Body of pancreas (tissue), 4 donors: ENCODE measurements at regions not wholly inside any gene's neighbourhood (a gene's known extent, or its start where the extent isn't known, plus 50 kb on each side); places are given as distances from the start of the nearest gene placed in this dataset.

ENCODE experiments used
- ATAC-seq: fragments of 150-250 bp; one replicate; pipeline ENCODE4 v1.9.1; 2016
- DNase-seq, 4 donors: peaks; one replicate each; pipeline ENCODE4 v3.0.0-alpha.2; 2019
- H3K27ac ChIP-seq, 4 donors: fragments of 200-600 bp; sonication (generic); 1 replicate in 3 of 4; 2 replicates in 1 of 4; pipeline versions ENCODE4 v1.5.1 to v1.6.1; 2016 to 2019; ENCODE audit warnings: mild to moderate bottlenecking in 1 of 4, mixed read lengths in 1 of 4, moderate library complexity in 1 of 4
- H3K27me3 ChIP-seq, 2 donors: fragments of 200-600 bp; sonication (generic); one replicate each; pipeline ENCODE4 v1.6.0; 2016; ENCODE audit warnings: mild to moderate bottlenecking in 1 of 2
- H3K36me3 ChIP-seq, 2 donors: fragments of 200-600 bp; sonication (generic); replicated peaks in 1 of 2; 2 replicates each; pipeline ENCODE4 v1.5.1; 2016; ENCODE audit warnings: low read depth in 2 of 2; ENCODE audit not compliant: insufficient read depth in 1 of 2
- H3K4me1 ChIP-seq: fragments of 200-600 bp; sonication (generic); one replicate; pipeline ENCODE4 v1.6.0; 2016
- H3K4me3 ChIP-seq, 2 donors: fragments of 200-600 bp; sonication (generic); 1 replicate in 1 of 2; 2 replicates in 1 of 2; pipeline ENCODE4 v1.5.1; 2016 to 2019
- H3K9me3 ChIP-seq, 3 donors: fragments of 200-600 bp; sonication (generic); 1 replicate in 2 of 3; 2 replicates in 1 of 3; pipeline ENCODE4 v1.5.1; 2016
- POLR2A ChIP-seq, 3 donors: fragments of 450-650 bp; IDR thresholded peaks; one replicate each; pipeline ENCODE4 v1.6.1; 2016; ENCODE audit warnings: antibody characterized with exemption in 3 of 3, mild to moderate bottlenecking in 2 of 3
- WGBS, 2 donors: methylation state at CpG; one replicate each; pipeline ENCODE4 v1.1.5; 2017; 5-methylcytosine and 5-hydroxymethylcytosine counted together
- intact Hi-C: fragments of 100-400 bp; cut with DNase I; formaldehyde crosslinking; loops from one replicate; pipeline ENCODE4 v1.15.1; 2023
- TF ChIP-seq, protein P1 (sequence below), 7 experiments: fragments of 450-650 bp in 4 of 7; fragments of 200-600 bp in 3 of 7; sonication (generic) in 3 of 7; IDR thresholded peaks; one replicate each; pipeline ENCODE4 v1.5.1; 2016 to 2019; ENCODE audit warnings: antibody characterized with exemption in 7 of 7

DNA sequence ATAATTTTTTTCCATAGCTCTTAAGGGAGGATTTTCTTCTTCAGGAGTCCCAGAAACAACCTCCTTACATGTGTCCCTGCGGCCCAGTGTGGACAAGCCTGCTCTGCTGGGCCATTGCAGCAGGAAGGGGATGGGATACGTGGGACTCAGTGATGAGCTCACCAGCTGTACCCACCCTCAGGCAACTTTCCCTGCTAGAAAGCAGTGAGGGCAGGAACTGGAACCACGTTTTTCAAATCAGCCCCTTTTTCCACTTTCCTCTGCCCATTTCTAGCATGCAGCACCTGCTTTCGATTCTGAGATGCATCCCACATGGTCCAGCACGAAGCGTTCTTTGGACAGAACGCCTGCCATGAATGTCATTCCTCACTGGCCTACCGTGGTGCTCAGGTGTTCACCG lies 232.7 kb downstream of the KLF6 start:
- H3K4me1 ChIP-seq, result no peaks in the 10 kb centered on the region
- no peak overlapping the region for H3K4me3 ChIP-seq
- no peak overlapping the region for H3K27ac ChIP-seq
- DNase-seq, result no peak
- H3K27me3 ChIP-seq, result no peaks in the 10 kb centered on the region
- no peaks in the 10 kb centered on the region for H3K9me3 ChIP-seq
- H3K36me3 ChIP-seq, result no peaks in the 10 kb centered on the region
- 67 to 75% methylated on average over 9 of the region's 9 CpGs for WGBS, 2 donors
- intact Hi-C loops, result no loop called here
- ATAC-seq, result no peak
- TF ChIP-seq, protein P1, sequence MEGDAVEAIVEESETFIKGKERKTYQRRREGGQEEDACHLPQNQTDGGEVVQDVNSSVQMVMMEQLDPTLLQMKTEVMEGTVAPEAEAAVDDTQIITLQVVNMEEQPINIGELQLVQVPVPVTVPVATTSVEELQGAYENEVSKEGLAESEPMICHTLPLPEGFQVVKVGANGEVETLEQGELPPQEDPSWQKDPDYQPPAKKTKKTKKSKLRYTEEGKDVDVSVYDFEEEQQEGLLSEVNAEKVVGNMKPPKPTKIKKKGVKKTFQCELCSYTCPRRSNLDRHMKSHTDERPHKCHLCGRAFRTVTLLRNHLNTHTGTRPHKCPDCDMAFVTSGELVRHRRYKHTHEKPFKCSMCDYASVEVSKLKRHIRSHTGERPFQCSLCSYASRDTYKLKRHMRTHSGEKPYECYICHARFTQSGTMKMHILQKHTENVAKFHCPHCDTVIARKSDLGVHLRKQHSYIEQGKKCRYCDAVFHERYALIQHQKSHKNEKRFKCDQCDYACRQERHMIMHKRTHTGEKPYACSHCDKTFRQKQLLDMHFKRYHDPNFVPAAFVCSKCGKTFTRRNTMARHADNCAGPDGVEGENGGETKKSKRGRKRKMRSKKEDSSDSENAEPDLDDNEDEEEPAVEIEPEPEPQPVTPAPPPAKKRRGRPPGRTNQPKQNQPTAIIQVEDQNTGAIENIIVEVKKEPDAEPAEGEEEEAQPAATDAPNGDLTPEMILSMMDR (IDR thresholded peaks at IDR 0.05), result no peak
- TF ChIP-seq POLR2A (IDR thresholded peaks at IDR 0.05), result no peak

DNA sequence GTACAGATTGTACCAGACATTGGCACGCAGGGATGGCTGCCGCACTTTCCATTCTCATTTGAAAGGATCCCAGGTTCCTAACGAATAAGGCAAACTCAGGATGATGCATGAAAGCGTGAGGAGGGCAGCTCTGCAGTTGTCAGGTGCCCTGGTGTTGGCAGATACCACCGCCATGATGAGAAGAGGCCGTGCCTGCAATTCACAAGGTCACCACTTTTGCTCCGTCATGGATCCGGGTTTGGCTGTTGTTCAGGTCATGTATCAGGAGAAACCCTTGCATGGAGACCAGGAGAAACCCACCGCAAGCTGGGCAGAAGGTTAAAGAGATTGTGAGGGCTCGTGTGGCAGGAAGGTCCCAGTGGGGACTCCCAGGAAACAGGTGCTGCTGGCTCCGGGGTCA lies 233.2 kb downstream of the KLF6 start:
- H3K4me1 ChIP-seq, result no peaks in the 10 kb centered on the region
- no peaks in the 10 kb centered on the region for H3K9me3 ChIP-seq
- DNase-seq (no peak), ATAC-seq (no peak)
- no peak overlapping the region for H3K4me3 ChIP-seq
- 67 to 80% methylated on average over 11 of the region's 11 CpGs for WGBS, 2 donors
- no peak overlapping the region for H3K27ac ChIP-seq
- H3K27me3 ChIP-seq, result no peaks in the 10 kb centered on the region
- H3K36me3 ChIP-seq, result no peaks in the 10 kb centered on the region
- intact Hi-C loops, result no loop called here
- TF ChIP-seq, protein P1 (IDR thresholded peaks at IDR 0.05), result no peak
- no peak for TF ChIP-seq POLR2A (IDR thresholded peaks at IDR 0.05)

DNA sequence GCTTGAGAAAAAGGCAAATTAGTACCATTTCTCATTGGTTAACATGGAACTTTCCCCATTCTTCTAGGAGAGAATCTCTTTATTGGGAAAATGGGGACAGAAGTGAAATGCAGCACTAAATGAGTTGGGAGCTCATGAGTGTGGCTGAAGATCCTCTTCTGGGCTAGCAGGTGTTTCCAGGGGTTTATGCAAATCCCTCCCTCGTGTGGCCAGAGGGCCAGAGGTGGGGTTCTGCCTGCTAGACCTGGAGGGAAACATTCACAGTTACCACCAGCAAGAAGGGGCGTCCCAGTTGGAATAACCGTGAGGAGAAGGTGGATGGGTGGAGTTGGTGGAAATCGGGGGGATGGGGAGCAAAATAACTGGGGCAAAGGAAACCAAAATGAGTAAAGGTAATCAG lies 235.9 kb downstream of the KLF6 start:
- 48 to 58% methylated on average over 4 of the region's 4 CpGs for WGBS, 2 donors
- ATAC-seq (no peak), DNase-seq (no peak)
- Histone ChIP-seq H3K4me3 (no peak overlapping the region), H3K4me1 (no peaks in the 10 kb centered on the region), H3K27ac (no peak overlapping the region), H3K27me3 (no peaks in the 10 kb centered on the region), H3K9me3 (no peaks in the 10 kb centered on the region), H3K36me3 (no peaks in the 10 kb centered on the region)
- TF ChIP-seq POLR2A (IDR thresholded peaks at IDR 0.05), result no peak
- TF ChIP-seq, protein P1 (IDR thresholded peaks at IDR 0.05), result no peak
- intact Hi-C loops, result no loop called here

DNA sequence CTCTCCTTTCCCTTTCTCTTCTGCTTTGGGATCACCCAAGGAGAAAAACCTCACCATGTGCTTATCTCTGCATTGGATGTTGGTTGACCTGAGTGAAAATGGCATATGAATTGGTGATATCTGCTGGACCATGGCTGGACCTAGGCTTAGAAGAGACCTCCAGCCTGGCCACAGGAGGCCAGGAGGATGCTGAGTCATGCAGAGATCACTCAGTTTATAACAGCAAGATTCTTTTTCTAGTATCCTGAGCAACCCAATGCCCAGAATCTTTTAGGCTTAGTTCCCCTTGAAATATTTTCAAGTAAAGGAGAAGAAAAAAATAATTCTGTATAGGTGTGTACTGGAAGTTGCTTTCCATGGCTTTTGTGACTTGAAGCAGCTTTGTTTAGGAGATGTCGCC lies 236.3 kb downstream of the KLF6 start:
- 65 to 85% methylated on average over 1 of the region's 1 CpG for WGBS, 2 donors
- DNase-seq (no peak), ATAC-seq (no peak)
- Histone ChIP-seq H3K9me3 (no peaks in the 10 kb centered on the region), H3K4me1 (no peaks in the 10 kb centered on the region), H3K27ac (no peak overlapping the region), H3K27me3 (no peaks in the 10 kb centered on the region), H3K36me3 (no peaks in the 10 kb centered on the region), H3K4me3 (no peak overlapping the region)
- intact Hi-C loops, result no loop called here
- no peak for TF ChIP-seq POLR2A (IDR thresholded peaks at IDR 0.05)

DNA sequence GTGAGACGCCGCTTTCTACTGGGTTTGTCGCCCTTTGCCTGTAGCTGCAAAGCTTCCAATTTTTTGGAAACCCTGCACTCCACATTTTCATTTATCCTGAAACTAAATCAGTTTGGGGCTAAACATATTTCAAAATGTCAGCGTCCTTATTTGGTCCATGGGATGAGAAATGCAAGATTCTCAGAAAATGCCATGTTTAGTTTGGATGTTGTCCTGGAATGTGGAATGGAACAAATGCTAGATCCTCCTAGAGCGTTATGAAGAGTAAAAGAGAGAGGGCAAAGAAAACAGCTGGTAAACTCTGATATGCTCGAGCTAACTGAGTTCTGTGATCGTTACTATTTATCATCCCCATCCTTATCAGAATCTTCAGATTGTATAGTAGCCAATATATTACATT lies 236.9 kb downstream of the KLF6 start:
- H3K27ac ChIP-seq, result no peak overlapping the region
- no peak overlapping the region for H3K4me3 ChIP-seq
- no peaks in the 10 kb centered on the region for H3K4me1 ChIP-seq
- no peaks in the 10 kb centered on the region for H3K27me3 ChIP-seq
- H3K36me3 ChIP-seq, result no peaks in the 10 kb centered on the region
- no peaks in the 10 kb centered on the region for H3K9me3 ChIP-seq
- DNase-seq, result no peak
- WGBS, 2 donors, result 64 to 67% methylated on average over 7 of the region's 7 CpGs
- intact Hi-C loops, result no loop called here
- ATAC-seq, result no peak
- no peak for TF ChIP-seq POLR2A (IDR thresholded peaks at IDR 0.05)
- TF ChIP-seq, protein P1 (IDR thresholded peaks at IDR 0.05), result no peak
